Kidney glomerular epithelial cell (primary cell): ENCODE measurements at regions not wholly inside any gene's neighbourhood (a gene's known extent, or its start where the extent isn't known, plus 50 kb on each side); places are given as distances from the start of the nearest gene placed in this dataset.
"Not testable (repeated sequence)": the region's sequence is repeated elsewhere in the genome, so short reads cannot be mapped to it uniquely, and the experiment has no call there.

Source experiments
- DNase-seq: peaks from one replicate; lab custom pipeline; 2025; lab: John Stamatoyannopoulos, UW

- DNase-seq: peak; percentile 12
Observed at GRCh38 chr2:2742726-2743125, 411.7 kb upstream of the MYT1L start.

GRCh38 chr2:2740238-2740775 lies 409.2 kb upstream of the MYT1L start:
- no peak for DNase-seq

- no peak for DNase-seq
Observed at GRCh38 chr2:2739231-2739795, 408.2 kb upstream of the MYT1L start.

- DNase-seq: no peak
Observed at GRCh38 chr2:2738684-2739083, 407.6 kb upstream of the MYT1L start.

- no peak for DNase-seq
Observed at GRCh38 chr2:2738276-2738675, 407.2 kb upstream of the MYT1L start.

- DNase-seq: no peak
Observed at GRCh38 chr2:2735041-2735440, 404.0 kb upstream of the MYT1L start.

GRCh38 chr2:2734308-2734707 lies 403.2 kb upstream of the MYT1L start:
- DNase-seq: no peak

GRCh38 chr2:2733818-2734217 lies 402.7 kb upstream of the MYT1L start:
- no peak for DNase-seq

- no peak for DNase-seq
Observed at GRCh38 chr2:2732331-2733119, 401.4 kb upstream of the MYT1L start.

GRCh38 chr2:2731816-2732284 lies 400.8 kb upstream of the MYT1L start:
- DNase-seq: no peak

GRCh38 chr2:2731101-2731815 lies 400.2 kb upstream of the MYT1L start:
- DNase-seq: no peak

- DNase-seq: no peak
Observed at GRCh38 chr2:2730301-2730833, 399.3 kb upstream of the MYT1L start.

- no peak for DNase-seq
Observed at GRCh38 chr2:2729246-2729645, 398.2 kb upstream of the MYT1L start.

- no peak for DNase-seq
Observed at GRCh38 chr2:2728635-2729034, 397.6 kb upstream of the MYT1L start.

GRCh38 chr2:2727876-2728511 lies 396.9 kb upstream of the MYT1L start:
- DNase-seq: no peak

GRCh38 chr2:2726163-2726562 lies 395.1 kb upstream of the MYT1L start:
- DNase-seq: no peak

- DNase-seq: no peak
Observed at GRCh38 chr2:2723064-2723463, 392.0 kb upstream of the MYT1L start.

- no peak for DNase-seq
Observed at GRCh38 chr2:2721296-2721835, 390.3 kb upstream of the MYT1L start.

- not testable (repeated sequence) for DNase-seq
Observed at GRCh38 chr2:2720806-2721205, 389.7 kb upstream of the MYT1L start.

GRCh38 chr2:2720351-2720750 lies 389.3 kb upstream of the MYT1L start:
- DNase-seq: no peak

- DNase-seq: no peak
Observed at GRCh38 chr2:2719781-2720180, 388.7 kb upstream of the MYT1L start.

GRCh38 chr2:2719015-2719414 lies 387.9 kb upstream of the MYT1L start:
- DNase-seq: no peak
